Astrocyte (in vitro differentiated cells and primary cell): ENCODE measurements at regions not wholly inside any gene's neighbourhood (a gene's known extent, or its start where the extent isn't known, plus 50 kb on each side); places are given as distances from the start of the nearest gene placed in this dataset.

ENCODE experiments used
- CTCF ChIP-seq: IDR thresholded peaks from 2 replicates; pipeline ENCODE4 v1.5.1; 2011; ENCODE audit warnings: low read depth, mild to moderate bottlenecking, inconsistent platforms, low read length, moderate library complexity; ENCODE audit not compliant: insufficient read depth
- EZH2 ChIP-seq: IDR thresholded peaks from 2 replicates; pipeline ENCODE4 v1.6.1; 2012; ENCODE audit warnings: mild to moderate bottlenecking, low read length, inconsistent platforms; ENCODE audit not compliant: insufficient read depth

GRCh38 chr2:21452263-21452662, 328.5 kb downstream of the TDRD15 start:
- TF ChIP-seq CTCF (no peak), EZH2 (no peak)
